ENCODE measurements at regions not wholly inside any gene's neighbourhood (a gene's known extent, or its start where the extent isn't known, plus 50 kb on each side); places are given as distances from the start of the nearest gene placed in this dataset.

DNA sequence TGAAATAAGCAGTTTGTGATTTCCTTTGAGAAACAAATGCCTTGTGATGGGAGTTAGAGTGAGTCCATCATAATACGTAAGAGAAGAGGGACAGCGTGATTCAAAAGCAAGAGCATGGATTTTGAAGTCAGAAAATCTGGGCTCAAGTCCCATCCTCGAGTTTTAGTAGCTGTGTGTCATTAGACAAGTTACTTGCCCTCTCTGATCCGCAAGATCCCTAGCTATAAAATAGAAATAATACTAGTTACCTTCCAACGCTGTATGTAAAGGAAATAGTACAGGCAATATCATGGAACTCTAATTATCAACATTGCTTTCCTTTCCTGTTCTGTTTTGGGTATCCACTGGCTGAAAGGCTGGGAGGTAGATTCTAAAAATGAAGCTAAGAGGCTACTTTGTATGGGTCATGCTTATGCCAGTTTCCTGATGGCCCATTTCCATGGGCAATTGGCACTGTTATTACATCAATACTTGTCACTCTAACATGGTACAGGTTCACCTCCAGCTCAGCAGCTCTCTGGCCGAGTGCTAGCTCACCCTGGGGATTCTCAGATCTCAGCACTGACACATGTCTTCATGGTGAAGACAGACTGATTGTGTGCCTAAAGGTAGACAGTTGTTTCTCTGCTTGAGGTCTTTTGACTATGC, 241.7 kb upstream of the KLF4 start:
- no peaks in the 10 kb centered on the region for H3K27me3 ChIP-seq (ENCODE audit: low read depth, low read length)
- H3K79me2 ChIP-seq (ENCODE audit: low read length) = no peaks in the 10 kb centered on the region
- no peaks in the 10 kb centered on the region for H3K4me1 ChIP-seq (ENCODE audit: low read length)
- H4K20me1 ChIP-seq (ENCODE audit: insufficient read depth, low read length) = no peaks in the 10 kb centered on the region
- H2AFZ ChIP-seq (ENCODE audit: low read depth, low read length) = no peak overlapping the region
- no peaks in the 10 kb centered on the region for H3K36me3 ChIP-seq (replicated peaks; ENCODE audit: low read depth, low read length)
- no peak overlapping the region for H3K9ac ChIP-seq (ENCODE audit: low read length)
- no peak overlapping the region for H3K4me3 ChIP-seq (ENCODE audit: low read length)
- no peaks in the 10 kb centered on the region for H3K9me3 ChIP-seq (ENCODE audit: insufficient read depth, low read length)
- H3K4me2 ChIP-seq (ENCODE audit: low read length) = no peak overlapping the region
- TF ChIP-seq EZH2phosphoT487 (IDR thresholded peaks at IDR 0.05; ENCODE audit: low read depth) = no peak
- TF ChIP-seq, protein P1, sequence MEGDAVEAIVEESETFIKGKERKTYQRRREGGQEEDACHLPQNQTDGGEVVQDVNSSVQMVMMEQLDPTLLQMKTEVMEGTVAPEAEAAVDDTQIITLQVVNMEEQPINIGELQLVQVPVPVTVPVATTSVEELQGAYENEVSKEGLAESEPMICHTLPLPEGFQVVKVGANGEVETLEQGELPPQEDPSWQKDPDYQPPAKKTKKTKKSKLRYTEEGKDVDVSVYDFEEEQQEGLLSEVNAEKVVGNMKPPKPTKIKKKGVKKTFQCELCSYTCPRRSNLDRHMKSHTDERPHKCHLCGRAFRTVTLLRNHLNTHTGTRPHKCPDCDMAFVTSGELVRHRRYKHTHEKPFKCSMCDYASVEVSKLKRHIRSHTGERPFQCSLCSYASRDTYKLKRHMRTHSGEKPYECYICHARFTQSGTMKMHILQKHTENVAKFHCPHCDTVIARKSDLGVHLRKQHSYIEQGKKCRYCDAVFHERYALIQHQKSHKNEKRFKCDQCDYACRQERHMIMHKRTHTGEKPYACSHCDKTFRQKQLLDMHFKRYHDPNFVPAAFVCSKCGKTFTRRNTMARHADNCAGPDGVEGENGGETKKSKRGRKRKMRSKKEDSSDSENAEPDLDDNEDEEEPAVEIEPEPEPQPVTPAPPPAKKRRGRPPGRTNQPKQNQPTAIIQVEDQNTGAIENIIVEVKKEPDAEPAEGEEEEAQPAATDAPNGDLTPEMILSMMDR (IDR thresholded peaks at IDR 0.05; ENCODE audit: low read depth, low read length) = no peak
- no peak overlapping the region for H3K27ac ChIP-seq (ENCODE audit: low read length)

DNA sequence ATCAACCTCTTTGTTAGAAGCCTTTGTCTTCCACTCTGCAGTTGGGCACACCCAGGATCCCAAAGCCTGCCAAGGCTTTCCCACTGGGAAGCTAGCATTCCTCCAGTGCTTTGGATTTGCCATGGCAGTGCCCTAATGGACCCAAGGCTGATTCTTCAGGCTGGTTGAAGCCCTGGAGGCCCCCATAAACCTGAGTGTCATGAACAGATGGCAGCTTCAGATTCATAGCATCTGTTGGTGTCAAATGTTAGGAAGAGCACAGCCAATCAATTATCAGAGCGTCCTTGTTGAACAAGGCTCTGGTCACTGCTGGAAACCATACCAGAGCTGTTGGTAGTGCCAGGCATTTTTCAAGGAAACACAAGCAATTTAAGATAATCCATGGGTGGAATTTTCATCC, 241.1 kb upstream of the KLF4 start:
- Histone ChIP-seq H3K79me2 (ENCODE audit: low read length) (no peaks in the 10 kb centered on the region), H3K9ac (ENCODE audit: low read length) (no peak overlapping the region), H3K4me2 (ENCODE audit: low read length) (no peak overlapping the region), H2AFZ (ENCODE audit: low read depth, low read length) (no peak overlapping the region), H3K4me1 (ENCODE audit: low read length) (no peaks in the 10 kb centered on the region), H4K20me1 (ENCODE audit: insufficient read depth, low read length) (no peaks in the 10 kb centered on the region), H3K27ac (ENCODE audit: low read length) (no peak overlapping the region), H3K27me3 (ENCODE audit: low read depth, low read length) (no peaks in the 10 kb centered on the region), H3K9me3 (ENCODE audit: insufficient read depth, low read length) (no peaks in the 10 kb centered on the region), H3K36me3 (replicated peaks; ENCODE audit: low read depth, low read length) (no peaks in the 10 kb centered on the region), H3K4me3 (ENCODE audit: low read length) (no peak overlapping the region)
- TF ChIP-seq EZH2phosphoT487 (IDR thresholded peaks at IDR 0.05; ENCODE audit: low read depth) = no peak
- TF ChIP-seq, protein P1 (IDR thresholded peaks at IDR 0.05; ENCODE audit: low read depth, low read length) = no peak

DNA sequence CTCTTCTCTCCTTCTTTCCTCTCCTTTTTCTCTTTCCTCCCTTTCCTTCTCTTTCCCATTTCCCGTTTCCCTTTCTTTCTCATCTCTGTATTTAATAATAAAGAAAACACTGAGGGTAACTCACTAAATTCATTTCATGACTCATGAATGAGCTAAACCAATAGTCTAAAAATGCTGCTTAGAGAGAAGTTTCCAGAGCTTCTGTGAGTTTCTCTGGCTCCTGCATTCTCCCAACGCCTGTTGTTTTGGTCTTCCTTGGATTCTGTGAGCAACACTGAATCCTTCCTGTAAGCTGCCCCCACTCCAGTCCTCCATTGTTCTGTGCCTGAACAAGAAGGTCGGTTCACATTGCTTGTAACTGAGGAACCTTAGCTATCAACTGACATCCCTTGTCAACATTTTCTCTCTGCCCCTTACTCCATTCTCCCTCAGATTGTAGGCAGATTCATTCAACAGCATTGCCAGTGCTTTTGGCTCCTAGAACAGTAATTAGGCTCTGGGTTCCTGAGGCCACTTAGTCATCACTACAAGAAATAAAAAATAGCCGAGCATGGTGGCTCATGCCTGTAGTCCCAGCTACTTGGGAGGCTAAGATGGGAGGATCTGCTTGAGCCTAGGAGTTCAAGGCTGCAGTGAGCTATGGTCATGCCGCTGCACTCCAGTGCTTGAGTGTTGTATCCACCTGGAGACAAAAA, 237.7 kb upstream of the KLF4 start:
- Histone ChIP-seq H4K20me1 (ENCODE audit: insufficient read depth, low read length) (no peaks in the 10 kb centered on the region), H3K4me3 (ENCODE audit: low read length) (no peak overlapping the region), H2AFZ (ENCODE audit: low read depth, low read length) (no peak overlapping the region), H3K9ac (ENCODE audit: low read length) (no peak overlapping the region), H3K9me3 (ENCODE audit: insufficient read depth, low read length) (no peaks in the 10 kb centered on the region), H3K4me2 (ENCODE audit: low read length) (no peak overlapping the region), H3K79me2 (ENCODE audit: low read length) (no peaks in the 10 kb centered on the region), H3K4me1 (ENCODE audit: low read length) (no peaks in the 10 kb centered on the region), H3K27ac (ENCODE audit: low read length) (no peak overlapping the region), H3K27me3 (ENCODE audit: low read depth, low read length) (no peaks in the 10 kb centered on the region), H3K36me3 (replicated peaks; ENCODE audit: low read depth, low read length) (no peaks in the 10 kb centered on the region)
- TF ChIP-seq, protein P1 (IDR thresholded peaks at IDR 0.05; ENCODE audit: low read depth, low read length) = no peak
- TF ChIP-seq EZH2phosphoT487 (IDR thresholded peaks at IDR 0.05; ENCODE audit: low read depth) = no peak

DNA sequence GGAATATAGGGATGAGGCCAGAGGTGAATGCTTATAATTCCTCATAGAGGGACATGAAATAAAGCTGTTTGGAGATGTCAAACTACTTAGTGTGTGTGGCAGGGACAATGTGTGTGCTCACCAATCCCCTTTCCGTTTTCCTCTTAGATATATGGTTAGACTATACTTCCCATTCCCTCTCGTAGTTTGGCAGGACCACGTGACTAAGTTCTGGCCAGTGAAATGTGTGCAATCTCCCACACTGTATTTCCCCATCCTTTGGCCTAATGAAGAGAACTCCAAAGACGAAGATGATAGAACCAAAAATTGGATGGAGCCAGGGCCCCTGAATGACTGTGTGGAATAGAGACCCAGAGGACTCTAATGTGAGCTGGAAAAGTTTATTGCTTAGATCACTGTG, 233.4 kb upstream of the KLF4 start:
- Histone ChIP-seq H3K9me3 (ENCODE audit: insufficient read depth, low read length) (no peaks in the 10 kb centered on the region), H3K9ac (ENCODE audit: low read length) (no peak overlapping the region), H2AFZ (ENCODE audit: low read depth, low read length) (no peak overlapping the region), H3K36me3 (replicated peaks; ENCODE audit: low read depth, low read length) (no peaks in the 10 kb centered on the region), H4K20me1 (ENCODE audit: insufficient read depth, low read length) (no peaks in the 10 kb centered on the region), H3K27ac (ENCODE audit: low read length) (no peak overlapping the region), H3K4me2 (ENCODE audit: low read length) (no peak overlapping the region), H3K79me2 (ENCODE audit: low read length) (no peaks in the 10 kb centered on the region), H3K27me3 (ENCODE audit: low read depth, low read length) (no peaks in the 10 kb centered on the region), H3K4me1 (ENCODE audit: low read length) (no peaks in the 10 kb centered on the region), H3K4me3 (ENCODE audit: low read length) (no peak overlapping the region)
- no peak for TF ChIP-seq EZH2phosphoT487 (IDR thresholded peaks at IDR 0.05; ENCODE audit: low read depth)
- TF ChIP-seq, protein P1 (IDR thresholded peaks at IDR 0.05; ENCODE audit: low read depth, low read length) = no peak
